HG03460 (cell line): ENCODE measurements at regions not wholly inside any gene's neighbourhood (a gene's known extent, or its start where the extent isn't known, plus 50 kb on each side); places are given as distances from the start of the nearest gene placed in this dataset.
"Not testable (repeated sequence)": the region's sequence is repeated elsewhere in the genome, so short reads cannot be mapped to it uniquely, and the experiment has no call there.

ENCODE experiments used
- ATAC-seq: cut with Tn5 transposase; IDR thresholded peaks from one replicate; pipeline ENCODE4 v1.9.1; 2021; ENCODE audit not compliant: unreplicated experiment

DNA sequence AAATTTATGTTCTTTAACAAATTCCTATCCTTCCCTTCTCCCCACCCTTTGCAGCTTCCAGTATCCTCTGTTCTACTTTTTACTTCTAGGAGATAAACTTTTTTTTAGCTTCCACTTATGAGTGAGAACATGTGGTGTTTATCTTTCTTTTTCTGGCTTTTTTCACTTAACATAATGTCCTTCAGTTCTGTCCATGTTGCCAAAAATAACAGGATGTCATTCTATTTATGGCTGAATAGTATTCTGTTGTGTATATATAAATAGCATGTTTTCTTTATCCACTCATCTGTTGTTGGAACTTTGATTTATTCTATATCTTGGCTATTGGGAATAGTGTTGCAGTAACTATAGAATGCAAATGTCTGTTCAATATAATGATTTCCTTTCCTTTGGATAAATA is 1191.2 kb downstream of the CNTNAP5 start:
- ATAC-seq, result no peak

DNA sequence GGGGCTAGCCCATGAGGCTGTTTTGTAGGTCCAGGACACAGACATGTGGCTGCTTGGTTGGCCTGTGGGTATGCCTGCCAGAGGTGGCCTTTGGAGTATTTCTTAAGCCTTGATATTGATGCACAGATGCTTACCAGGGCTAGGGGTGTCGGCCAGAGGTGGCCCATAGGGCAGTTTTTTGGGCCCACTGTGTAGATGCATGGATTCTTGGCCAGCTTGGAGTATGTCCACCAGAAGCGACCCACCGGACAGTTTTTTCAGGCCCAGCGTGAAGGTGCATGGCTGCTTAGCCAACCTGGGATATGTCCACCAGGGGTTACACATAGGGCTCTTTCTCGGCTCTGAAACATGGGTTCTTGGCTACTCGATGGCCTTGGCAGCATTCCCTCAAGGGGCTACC is 1199.1 kb downstream of the CNTNAP5 start:
- ATAC-seq, result no peak

DNA sequence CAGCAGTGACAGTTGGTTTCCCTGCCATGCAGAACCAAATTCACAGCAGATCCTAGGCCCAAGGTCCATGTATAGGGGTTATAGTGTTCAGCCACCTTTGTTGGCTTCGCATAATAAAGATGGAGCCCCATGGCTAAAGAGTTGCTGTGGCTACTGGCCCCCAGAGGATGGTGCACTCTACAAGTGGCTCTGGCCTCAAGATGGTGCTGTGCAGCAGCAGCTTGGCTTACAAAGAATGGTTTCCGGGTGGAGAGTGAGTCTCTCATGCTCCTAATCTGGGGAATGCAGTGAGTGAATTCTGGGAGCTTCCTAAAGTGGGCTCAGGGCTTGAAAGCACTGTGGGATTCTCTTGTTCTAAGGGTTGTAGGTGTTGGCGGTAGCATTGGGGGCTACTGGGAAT is 1199.7 kb downstream of the CNTNAP5 start:
- ATAC-seq, result no peak

DNA sequence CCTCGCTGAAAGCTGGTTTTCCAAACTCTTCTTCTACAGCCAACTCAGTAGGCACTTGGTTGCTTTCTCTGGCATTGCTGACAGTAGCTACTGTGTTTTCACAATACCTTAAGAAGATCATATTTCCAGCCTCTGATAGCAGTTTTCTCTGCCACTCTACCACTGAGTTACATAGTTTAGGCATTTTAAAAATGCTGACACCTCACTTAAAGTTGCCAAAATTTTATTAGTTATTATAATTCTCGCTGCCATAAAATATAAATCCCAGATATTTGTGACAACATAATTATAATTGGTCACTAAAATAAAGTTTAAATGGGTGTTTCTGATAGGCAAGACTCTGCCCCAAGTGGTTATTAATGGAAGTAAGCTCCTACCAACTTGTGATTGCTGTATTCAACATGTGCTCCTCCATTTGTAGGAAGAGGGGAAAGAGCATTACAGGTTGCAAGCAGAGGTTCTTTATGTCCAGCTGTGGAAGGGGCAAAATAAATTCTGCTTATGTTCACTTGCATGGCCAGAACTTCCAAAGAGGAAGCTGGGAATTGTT is 1202.8 kb downstream of the CNTNAP5 start:
- ATAC-seq, result no peak

DNA sequence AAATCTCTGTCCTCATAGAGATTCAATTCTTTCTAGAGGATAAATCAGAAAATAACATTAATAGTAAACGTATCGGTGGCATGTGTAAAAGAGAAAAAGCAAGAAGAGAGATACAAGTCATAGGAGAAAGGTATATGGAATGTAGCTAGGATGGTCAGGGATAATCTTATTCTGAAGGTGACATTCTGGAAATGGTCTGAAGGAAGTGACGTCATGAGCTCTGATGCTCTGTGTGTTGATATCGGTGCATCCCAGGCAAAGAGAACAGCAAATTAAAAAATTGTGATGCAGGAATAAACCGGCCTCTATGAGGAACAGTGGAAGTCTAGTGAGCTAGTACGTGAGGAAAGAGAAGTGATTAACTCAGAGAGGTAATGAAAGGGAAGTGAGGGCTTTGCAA is 1215.8 kb downstream of the CNTNAP5 start:
- ATAC-seq, result no peak

DNA sequence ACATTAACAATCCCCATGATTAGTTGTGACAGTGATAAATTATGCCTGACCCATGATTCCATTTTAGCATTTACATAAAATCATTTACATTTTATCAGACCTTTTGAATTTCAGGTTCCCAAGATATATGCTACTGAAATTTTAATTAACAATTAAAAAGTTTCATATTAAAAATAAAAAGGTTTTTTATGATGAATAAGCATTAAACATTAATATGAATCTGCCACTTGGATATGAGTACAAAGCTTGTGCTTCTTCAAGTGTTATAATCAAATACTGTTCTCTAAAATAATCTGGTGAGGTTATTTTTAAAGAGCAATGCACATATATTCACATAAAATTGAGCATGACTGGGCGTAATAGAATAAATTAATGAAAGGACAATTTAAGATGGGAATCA is 1218.0 kb downstream of the CNTNAP5 start:
- no peak for ATAC-seq

DNA sequence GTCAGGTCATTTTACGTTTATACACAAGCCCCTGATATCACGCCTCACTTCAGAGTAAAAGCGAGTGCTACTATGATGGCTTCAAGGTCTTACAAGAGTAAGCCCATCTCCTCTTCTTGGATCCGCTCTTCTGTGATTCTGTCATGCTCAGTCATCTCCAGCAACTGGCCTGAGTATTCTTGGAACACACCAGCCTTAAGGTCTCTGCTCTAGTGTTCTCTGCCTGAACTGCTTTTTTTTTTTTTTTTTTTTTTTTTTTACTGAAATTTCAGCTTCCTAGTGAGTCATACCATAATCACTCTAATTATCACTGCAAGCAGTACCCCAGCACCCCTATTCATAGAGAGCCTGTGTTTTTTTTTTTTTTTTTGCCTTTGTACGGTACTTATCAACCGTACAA is 1228.9 kb downstream of the CNTNAP5 start:
- ATAC-seq, result no peak

DNA sequence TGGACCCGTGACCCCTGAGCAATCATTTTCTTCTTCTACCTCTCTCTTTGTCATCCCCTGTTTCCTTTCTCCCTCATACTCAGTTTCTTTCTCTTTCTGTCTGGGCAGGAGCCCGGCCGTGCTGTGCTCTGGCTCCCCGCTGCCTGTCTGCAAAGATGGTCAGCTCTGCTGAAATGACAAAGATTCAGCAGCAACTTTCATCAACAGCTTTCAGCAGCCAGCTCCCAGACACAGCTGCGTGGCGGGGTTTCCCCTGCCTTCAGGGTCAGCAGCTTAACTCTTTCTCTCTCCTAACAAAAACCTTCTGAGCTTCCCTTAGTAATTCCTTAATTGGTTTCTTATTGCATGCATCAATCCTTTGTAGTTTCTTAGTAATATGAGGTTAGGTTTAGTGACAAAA is 1234.4 kb downstream of the CNTNAP5 start:
- ATAC-seq, result no peak

DNA sequence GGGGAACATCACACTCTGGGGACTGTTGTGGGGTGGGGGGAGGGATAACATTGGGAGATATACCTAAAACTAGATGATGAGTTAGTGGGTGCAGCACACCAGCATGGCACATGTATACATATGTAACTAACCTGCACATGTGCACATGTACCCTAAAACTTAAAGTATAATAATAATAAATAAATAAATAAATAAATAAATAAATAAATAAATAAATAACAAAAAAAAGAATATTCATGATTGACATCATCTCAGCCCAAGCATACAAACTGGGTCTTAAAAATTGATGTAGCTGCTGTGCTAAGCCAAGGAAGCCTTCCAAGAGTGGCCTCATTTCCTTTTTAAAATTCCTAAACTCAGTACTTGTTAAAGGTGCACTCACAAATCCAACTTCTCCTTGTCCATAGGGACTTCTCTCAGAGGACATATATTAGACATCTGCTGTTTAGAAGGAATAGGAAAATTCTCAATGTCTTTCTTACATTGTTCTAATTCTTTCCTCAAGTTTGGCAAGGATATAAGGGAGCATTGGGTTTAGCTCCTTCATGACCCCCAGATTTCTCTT is 1235.4 kb downstream of the CNTNAP5 start:
- ATAC-seq, result not testable (repeated sequence)

DNA sequence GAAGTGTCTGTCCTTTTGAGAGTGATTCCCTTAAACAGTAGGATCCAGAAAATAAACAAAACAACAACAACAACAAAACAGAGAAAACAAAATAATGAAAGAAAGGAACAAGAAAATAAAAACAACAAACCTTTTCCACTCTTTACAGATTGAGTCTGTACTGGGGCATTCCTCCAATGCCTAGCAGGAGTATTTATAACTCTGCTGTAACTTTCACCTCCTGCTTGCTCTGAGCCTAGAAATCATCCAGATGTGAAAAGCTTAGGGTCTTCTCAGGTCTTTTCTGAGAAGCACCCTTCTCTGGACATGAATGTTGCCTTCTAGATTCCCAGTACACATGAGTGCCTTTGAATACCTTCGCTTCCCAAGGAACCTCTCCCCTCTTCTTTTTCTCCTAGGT is 1239.4 kb downstream of the CNTNAP5 start:
- ATAC-seq, result no peak

DNA sequence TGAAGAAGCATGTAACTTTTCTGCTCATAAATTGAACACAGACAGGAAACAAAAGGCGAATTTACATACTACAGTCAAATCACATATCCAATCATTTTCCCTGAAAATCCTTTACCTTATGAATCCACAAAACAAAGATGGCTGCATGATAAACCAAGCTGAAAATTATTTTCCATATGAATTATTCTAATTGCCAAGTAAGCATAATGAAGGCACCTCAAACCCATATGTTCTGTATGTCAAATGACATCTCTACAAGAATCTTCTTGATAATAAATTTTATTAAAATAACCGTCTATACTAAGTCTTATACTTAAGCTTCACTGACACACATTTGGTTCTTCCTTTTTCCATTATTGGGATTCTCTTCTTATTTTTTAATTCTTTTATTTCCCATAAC is 1242.6 kb downstream of the CNTNAP5 start:
- no peak for ATAC-seq

DNA sequence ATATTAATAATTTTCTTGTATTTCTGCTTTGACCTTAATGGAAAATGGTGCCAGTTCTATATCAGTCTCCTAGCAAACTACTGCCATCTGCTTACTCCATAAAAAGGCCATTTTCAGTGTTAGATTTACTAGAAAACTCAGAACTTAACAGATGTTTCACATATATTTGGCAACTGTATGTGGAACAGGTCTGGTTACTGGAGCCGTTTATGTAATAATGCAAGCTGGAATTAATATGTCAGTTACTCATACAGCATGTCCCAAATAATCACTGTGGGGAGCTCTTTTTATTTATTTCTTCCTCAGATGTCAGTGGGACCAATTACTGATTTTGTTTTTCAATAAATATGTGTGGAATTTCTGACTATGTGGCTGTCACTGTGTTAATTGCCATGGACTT is 1247.6 kb downstream of the CNTNAP5 start:
- no peak for ATAC-seq

DNA sequence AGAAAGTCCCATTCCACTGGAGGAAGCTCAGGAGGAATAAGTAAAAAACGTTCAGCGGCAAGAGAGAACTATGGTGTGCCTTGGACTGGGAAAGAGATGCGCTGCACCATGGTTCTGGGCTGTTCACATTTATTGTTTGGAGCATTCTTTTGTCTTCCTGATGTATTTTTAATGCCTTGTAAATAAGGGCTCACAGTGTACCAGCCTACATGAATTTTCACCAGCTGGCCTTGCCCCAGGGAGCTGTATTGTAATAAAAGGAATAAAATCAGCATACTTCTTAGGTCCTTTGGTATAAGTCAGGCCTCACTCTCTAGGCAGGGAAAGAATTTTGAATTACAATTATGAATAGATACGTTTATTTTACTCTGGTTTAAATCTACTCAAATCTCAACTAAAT is 1249.6 kb downstream of the CNTNAP5 start:
- ATAC-seq, result no peak

DNA sequence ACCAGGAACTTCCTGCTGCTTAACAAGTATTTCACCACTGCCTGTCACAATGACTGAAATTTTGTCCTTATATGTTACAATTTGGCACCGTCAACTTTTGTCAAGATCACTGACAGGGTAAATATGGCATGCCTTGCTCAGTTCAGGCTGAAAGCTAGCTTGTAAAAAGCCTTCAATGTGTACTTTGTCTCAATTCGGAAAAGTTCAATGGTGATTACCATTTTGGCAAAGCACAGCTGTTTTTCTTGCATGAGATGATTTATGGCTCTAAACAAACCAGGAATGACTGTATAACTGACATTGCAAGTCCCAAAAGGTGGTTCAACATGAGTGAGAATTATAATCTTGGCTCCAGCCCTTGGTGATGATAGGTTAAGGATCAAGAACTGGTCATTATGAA is 1255.2 kb downstream of the CNTNAP5 start:
- ATAC-seq, result no peak

DNA sequence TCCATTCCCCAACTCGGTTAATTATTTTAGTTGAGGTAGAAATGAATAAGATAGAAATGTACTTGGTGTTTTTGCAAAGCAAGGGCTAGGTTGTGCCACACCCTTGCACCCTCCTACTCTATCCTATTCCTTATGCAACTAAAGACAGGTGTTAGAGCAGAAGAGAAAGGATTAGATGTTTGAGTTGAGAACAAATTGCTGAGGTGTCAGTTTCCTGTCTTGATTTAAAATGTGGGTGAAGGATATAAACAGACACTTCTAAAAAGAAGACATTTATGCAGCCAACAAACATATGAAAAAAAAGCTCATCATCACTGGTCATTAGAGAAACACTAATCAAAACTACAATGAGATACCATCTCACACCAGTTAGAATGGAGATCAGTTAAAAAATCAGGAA is 1256.2 kb downstream of the CNTNAP5 start:
- ATAC-seq, result no peak

DNA sequence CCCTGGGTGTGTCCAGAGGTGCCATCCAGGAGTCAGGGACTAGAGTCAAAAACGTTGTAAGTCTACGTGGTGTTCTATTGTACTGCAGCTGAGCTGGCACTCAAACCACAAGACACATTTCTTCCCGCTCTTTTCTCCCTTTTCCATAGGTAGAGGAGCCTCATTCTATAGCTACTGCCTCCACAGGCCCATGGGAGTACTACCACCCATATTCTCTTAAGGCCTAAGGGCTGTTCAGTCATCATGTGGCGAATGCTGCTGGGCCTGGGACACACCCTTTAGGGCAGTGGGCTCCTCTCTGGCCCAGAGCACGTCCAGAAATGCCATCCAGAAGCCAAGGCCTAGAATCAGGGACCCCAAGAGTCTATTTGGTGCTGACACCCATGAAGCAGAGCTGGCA is 1271.7 kb downstream of the CNTNAP5 start:
- ATAC-seq, result no peak

DNA sequence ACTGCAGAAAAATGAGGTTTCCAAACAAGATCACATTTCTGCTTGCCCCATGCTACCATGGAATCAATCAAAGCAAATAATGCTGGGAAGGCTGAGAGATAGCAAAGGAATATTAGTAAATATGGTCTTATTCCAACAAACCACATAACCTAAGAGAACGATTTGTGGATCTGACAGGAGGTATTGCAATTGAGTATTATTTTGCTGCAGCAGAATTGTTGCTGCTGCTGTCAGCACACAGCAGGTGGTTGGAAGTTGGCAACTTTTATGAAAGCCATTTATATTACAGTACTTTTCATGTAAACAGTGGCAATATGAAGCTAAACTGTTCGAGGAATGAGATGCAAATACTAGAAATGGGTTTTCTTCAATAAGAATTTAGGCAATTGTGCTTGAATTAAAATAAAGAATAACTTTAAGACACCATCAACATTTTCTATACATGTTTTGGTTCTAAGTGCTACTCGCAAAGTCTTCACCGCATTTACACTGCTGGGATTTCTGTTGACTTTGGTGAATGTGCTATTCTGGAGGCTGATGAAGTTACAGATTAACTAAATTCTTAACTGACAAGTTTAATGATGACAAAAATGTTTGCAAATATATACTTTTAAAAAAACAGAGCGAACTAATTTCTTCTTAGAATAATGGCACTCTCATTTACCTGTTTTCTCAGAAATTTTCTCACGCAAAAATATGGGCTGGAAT is 1285.7 kb downstream of the CNTNAP5 start:
- ATAC-seq, result no peak

DNA sequence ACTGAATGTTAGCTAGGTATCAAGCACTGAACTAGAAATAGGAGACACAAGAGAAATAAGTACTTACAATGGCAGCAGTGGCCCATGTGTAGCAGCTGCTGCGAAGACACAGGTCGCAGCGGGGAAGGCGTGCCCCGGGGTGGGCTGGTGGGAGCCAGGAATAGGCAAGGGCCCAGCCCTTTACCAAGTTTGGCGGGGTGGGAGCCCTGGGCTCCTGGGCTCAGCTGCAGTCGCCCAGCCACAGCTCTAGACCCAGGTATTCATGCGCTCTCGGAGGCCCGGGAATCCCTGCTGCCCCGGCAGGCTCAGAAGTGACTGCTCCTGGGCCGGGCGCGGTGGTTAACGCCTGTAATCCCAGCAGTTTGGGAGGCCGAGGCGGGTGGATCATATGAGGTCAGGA is 1287.3 kb downstream of the CNTNAP5 start:
- no peak for ATAC-seq

DNA sequence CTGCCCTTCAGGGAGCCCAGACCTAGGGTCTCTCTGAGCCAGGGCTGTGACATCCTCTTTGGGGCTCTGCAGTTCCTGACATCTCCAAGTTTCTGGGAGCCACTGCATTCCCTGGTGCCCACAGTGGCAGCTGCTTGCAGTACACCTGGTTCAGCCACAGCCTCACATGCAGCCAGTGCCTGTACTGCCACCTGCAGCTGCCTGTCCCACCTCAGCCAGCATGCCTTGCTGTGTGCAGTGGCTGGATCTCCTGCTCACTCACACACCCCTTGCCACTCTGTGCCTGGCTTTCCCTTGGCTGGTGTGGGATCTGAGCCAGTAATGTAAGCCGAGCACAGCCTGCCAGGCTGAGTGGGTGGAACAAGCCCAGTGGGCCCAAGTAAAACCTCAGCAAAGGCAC is 1288.7 kb downstream of the CNTNAP5 start:
- no peak for ATAC-seq

DNA sequence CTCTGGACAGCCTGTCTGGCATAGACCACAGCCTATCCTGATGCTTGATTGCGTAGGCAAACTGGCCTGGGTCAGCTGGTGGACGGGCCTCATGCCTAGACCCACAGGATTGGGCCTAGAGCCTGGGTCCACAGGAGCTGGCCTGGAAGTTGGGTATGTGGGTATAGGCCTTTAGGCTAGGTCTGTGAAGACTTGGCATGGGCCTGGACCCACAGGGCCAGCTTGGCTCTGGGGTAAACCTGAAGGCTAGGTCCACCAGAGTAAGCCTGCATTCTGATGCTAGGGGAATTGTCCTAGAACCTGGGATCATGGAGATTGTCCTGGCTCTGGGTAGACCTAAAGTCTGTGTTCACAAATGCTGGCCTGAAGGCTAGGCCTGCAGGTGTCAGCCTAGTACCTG is 1293.7 kb downstream of the CNTNAP5 start:
- no peak for ATAC-seq

DNA sequence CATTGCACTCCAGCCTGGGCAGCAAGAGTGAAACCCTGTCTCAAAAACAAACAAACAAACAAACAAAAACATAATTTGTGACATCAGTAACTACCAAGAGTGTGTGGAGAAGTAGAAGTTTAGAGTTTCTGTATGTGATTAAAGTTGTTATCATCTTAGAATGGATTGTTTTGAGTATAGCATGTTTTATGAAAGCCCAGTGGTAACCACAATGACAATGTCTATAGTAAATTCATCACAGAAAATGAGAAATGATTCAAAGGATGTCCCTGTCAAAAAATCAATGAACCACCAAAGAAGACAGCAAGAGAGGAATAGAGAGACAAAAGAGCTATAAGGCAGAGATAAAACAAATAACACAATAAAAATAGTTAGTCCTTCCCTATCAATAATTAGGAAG is 1299.2 kb downstream of the CNTNAP5 start:
- no peak for ATAC-seq

DNA sequence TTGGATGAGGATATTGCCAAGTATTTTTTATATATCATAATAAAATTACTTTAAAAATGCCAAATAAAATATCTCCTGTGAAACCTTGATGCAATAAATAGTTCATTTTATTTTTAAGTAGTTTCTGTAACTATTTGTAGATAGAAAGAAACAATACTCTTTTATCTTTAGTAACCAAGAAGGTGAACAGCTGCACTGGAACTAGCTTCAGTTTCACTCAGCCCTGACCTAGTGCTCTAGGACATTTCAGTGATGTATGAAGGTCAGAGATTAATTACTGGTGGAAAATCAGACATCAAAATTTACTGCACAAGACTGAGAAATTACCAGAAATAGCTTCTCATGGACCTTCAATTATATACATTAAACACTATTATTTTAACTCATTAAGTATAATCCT is 1305.0 kb downstream of the CNTNAP5 start:
- peak; percentile 62 for ATAC-seq

DNA sequence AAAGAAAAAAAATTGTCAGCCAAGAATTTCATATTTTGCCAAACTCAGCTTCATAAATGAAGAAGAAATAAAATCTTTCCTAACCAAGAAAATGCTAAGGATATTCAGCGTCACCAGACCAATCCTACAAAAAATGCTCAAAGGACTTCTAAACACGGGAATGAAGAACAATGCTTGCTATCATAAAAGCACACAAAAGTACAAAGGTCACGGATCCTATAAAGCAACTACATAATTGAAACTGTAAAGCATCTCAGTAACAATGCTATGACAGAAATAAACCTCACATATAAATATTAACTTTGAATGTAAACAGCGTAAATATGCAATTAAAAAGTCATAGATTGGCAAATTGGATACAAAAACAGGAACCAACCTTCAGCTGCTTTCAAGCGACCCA is 1314.6 kb upstream of the GYPC start:
- no peak for ATAC-seq
